ENCODE measurements at regions not wholly inside any gene's neighbourhood (a gene's known extent, or its start where the extent isn't known, plus 50 kb on each side); places are given as distances from the start of the nearest gene placed in this dataset.

- TF ChIP-seq, protein P1, sequence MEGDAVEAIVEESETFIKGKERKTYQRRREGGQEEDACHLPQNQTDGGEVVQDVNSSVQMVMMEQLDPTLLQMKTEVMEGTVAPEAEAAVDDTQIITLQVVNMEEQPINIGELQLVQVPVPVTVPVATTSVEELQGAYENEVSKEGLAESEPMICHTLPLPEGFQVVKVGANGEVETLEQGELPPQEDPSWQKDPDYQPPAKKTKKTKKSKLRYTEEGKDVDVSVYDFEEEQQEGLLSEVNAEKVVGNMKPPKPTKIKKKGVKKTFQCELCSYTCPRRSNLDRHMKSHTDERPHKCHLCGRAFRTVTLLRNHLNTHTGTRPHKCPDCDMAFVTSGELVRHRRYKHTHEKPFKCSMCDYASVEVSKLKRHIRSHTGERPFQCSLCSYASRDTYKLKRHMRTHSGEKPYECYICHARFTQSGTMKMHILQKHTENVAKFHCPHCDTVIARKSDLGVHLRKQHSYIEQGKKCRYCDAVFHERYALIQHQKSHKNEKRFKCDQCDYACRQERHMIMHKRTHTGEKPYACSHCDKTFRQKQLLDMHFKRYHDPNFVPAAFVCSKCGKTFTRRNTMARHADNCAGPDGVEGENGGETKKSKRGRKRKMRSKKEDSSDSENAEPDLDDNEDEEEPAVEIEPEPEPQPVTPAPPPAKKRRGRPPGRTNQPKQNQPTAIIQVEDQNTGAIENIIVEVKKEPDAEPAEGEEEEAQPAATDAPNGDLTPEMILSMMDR (IDR thresholded peaks at IDR 0.05; ENCODE audit: low read depth, low read length, poor library complexity, severe bottlenecking), result no peak
- no peak for TF ChIP-seq EZH2phosphoT487 (IDR thresholded peaks at IDR 0.05; ENCODE audit: borderline replicate concordance, low read length)
- no peaks in the 10 kb centered on the region for H3K9me3 ChIP-seq (ENCODE audit: control insufficient read depth, insufficient read depth, low read length)
- H3K27me3 ChIP-seq (ENCODE audit: control insufficient read depth, low read length), result peaks cover 57% of the 10 kb centered on the region
- no peak overlapping the region for H3K27ac ChIP-seq (ENCODE audit: low read depth, low read length)
- H3K4me2 ChIP-seq (ENCODE audit: low read length), result no peak overlapping the region
- 0 out of 2 replicates have a peak, but pooled peaks cover 4% of the 10 kb centered on the region for H4K20me1 ChIP-seq (ENCODE audit: control insufficient read depth, insufficient read depth, low read depth, low read length)
- H3K36me3 ChIP-seq (ENCODE audit: control insufficient read depth, low read length), result no peaks in the 10 kb centered on the region
- 0 out of 2 replicates have a peak, but pooled peaks cover 6% of the 10 kb centered on the region for H3K4me1 ChIP-seq (ENCODE audit: control insufficient read depth, low read length)
- no peaks in the 10 kb centered on the region for H3K79me2 ChIP-seq (ENCODE audit: control insufficient read depth, low read length)
- H3F3A ChIP-seq (ENCODE audit: control insufficient read depth, insufficient read depth), result no peaks in the 10 kb centered on the region
- H3K4me3 ChIP-seq (ENCODE audit: low read length), result no peak overlapping the region
- no peaks in the 10 kb centered on the region for H3K9me2 ChIP-seq (replicated peaks; ENCODE audit: control insufficient read depth, low read length)
Measured at GRCh38 chr13:99661791-99662190, 160.5 kb downstream of the TM9SF2 start.

- H4K20me1 ChIP-seq (ENCODE audit: control insufficient read depth, insufficient read depth, low read depth, low read length), result 0 out of 2 replicates have a peak, but pooled peaks cover 4% of the 10 kb centered on the region
- H3K4me1 ChIP-seq (ENCODE audit: control insufficient read depth, low read length), result 0 out of 2 replicates have a peak, but pooled peaks cover 6% of the 10 kb centered on the region
- no peaks in the 10 kb centered on the region for H3K9me2 ChIP-seq (replicated peaks; ENCODE audit: control insufficient read depth, low read length)
- no peaks in the 10 kb centered on the region for H3K9me3 ChIP-seq (ENCODE audit: control insufficient read depth, insufficient read depth, low read length)
- peaks cover 59% of the 10 kb centered on the region for H3K27me3 ChIP-seq (ENCODE audit: control insufficient read depth, low read length)
- H3K36me3 ChIP-seq (ENCODE audit: control insufficient read depth, low read length), result no peaks in the 10 kb centered on the region
- no peak overlapping the region for H3K4me2 ChIP-seq (ENCODE audit: low read length)
- no peak overlapping the region for H3K4me3 ChIP-seq (ENCODE audit: low read length)
- TF ChIP-seq EZH2phosphoT487 (IDR thresholded peaks at IDR 0.05; ENCODE audit: borderline replicate concordance, low read length), result no peak
- TF ChIP-seq, protein P1 (IDR thresholded peaks at IDR 0.05; ENCODE audit: low read depth, low read length, poor library complexity, severe bottlenecking), result no peak
- no peaks in the 10 kb centered on the region for H3K79me2 ChIP-seq (ENCODE audit: control insufficient read depth, low read length)
- H3F3A ChIP-seq (ENCODE audit: control insufficient read depth, insufficient read depth), result no peaks in the 10 kb centered on the region
- H3K27ac ChIP-seq (ENCODE audit: low read depth, low read length), result no peak overlapping the region
Measured at GRCh38 chr13:99659866-99660554, 158.7 kb downstream of the TM9SF2 start.

GRCh38 chr13:99659226-99659625, 158.0 kb downstream of the TM9SF2 start:
- Histone ChIP-seq H3K27ac (ENCODE audit: low read depth, low read length) (no peak overlapping the region), H3K4me3 (ENCODE audit: low read length) (no peak overlapping the region), H3K9me3 (ENCODE audit: control insufficient read depth, insufficient read depth, low read length) (no peaks in the 10 kb centered on the region), H3K4me1 (ENCODE audit: control insufficient read depth, low read length) (0 out of 2 replicates have a peak, but pooled peaks cover 6% of the 10 kb centered on the region), H3K4me2 (ENCODE audit: low read length) (no peak overlapping the region), H3K79me2 (ENCODE audit: control insufficient read depth, low read length) (no peaks in the 10 kb centered on the region), H4K20me1 (ENCODE audit: control insufficient read depth, insufficient read depth, low read depth, low read length) (0 out of 2 replicates have a peak, but pooled peaks cover 4% of the 10 kb centered on the region), H3K36me3 (ENCODE audit: control insufficient read depth, low read length) (no peaks in the 10 kb centered on the region), H3K27me3 (ENCODE audit: control insufficient read depth, low read length) (peaks cover 56% of the 10 kb centered on the region), H3K9me2 (replicated peaks; ENCODE audit: control insufficient read depth, low read length) (no peaks in the 10 kb centered on the region), H3F3A (ENCODE audit: control insufficient read depth, insufficient read depth) (no peaks in the 10 kb centered on the region)
- no peak for TF ChIP-seq EZH2phosphoT487 (IDR thresholded peaks at IDR 0.05; ENCODE audit: borderline replicate concordance, low read length)
- TF ChIP-seq, protein P1 (IDR thresholded peaks at IDR 0.05; ENCODE audit: low read depth, low read length, poor library complexity, severe bottlenecking), result no peak
